ENCODE measurements at regions not wholly inside any gene's neighbourhood (a gene's known extent, or its start where the extent isn't known, plus 50 kb on each side); places are given as distances from the start of the nearest gene placed in this dataset.

GRCh38 chr16:27665881-27666280 lies 115.9 kb downstream of the KATNIP start:
- TF ChIP-seq EZH2 (IDR thresholded peaks at IDR 0.05; ENCODE audit: low read depth) (no peak), CTCF (conservative IDR thresholded peaks at IDR 0.05) (no peak)

Measured in PC-9 (cell line).